Upper lobe of right lung (tissue), 1 donor: ENCODE measurements at regions not wholly inside any gene's neighbourhood (a gene's known extent, or its start where the extent isn't known, plus 50 kb on each side); places are given as distances from the start of the nearest gene placed in this dataset.

ENCODE experiments used
- ATAC-seq: fragments of 200-7000 bp; cut with Tn5 transposase; one replicate; pipeline ENCODE4 v1.9.1; 2020; ENCODE audit warnings: mild to moderate bottlenecking, moderate library complexity
- DNase-seq: peaks from one replicate; pipeline ENCODE4 v3.0.0-alpha.2; 2020
- H3K27ac ChIP-seq: fragments of 200-600 bp; one replicate; pipeline ENCODE4 v1.8.0; 2022
- H3K27me3 ChIP-seq: fragments of 200-600 bp; one replicate; pipeline ENCODE4 v1.8.0; 2022; ENCODE audit warnings: mild to moderate bottlenecking
- H3K36me3 ChIP-seq: fragments of 200-600 bp; one replicate; pipeline ENCODE4 v1.8.0; 2022
- H3K4me1 ChIP-seq: fragments of 200-600 bp; one replicate; pipeline ENCODE4 v1.8.0; 2022
- H3K4me3 ChIP-seq: fragments of 200-600 bp; one replicate; pipeline ENCODE4 v1.8.0; 2022; ENCODE audit warnings: mild to moderate bottlenecking
- H3K9me3 ChIP-seq: fragments of 200-600 bp; one replicate; pipeline ENCODE4 v1.8.0; 2022
- CTCF ChIP-seq: fragments of 200-600 bp; IDR thresholded peaks from one replicate; pipeline ENCODE4 v1.8.0; 2022; ENCODE audit warnings: antibody characterized with exemption
- intact Hi-C: fragments of 100-400 bp; cut with DNase I; formaldehyde crosslinking; loops from one replicate; pipeline ENCODE4 v1.11.0; 2022
- donor health status: DM: no; HTN: yes; CAD: no; lungs with severe emphysema.

GRCh38 chr15:49715701-49716100 is 94.9 kb downstream of the DTWD1 start:
- no peak for TF ChIP-seq CTCF
- Histone ChIP-seq H3K36me3 (no peaks in the 10 kb centered on the region), H3K4me1 (no peaks in the 10 kb centered on the region), H3K4me3 (no peak overlapping the region), H3K27ac (no peak overlapping the region), H3K9me3 (no peaks in the 10 kb centered on the region), H3K27me3 (no peaks in the 10 kb centered on the region)
- ATAC-seq: no peak
- DNase-seq: no peak
- intact Hi-C loops: no loop called here

GRCh38 chr15:49718234-49718633 is 97.4 kb downstream of the DTWD1 start:
- ATAC-seq (no peak), DNase-seq (no peak)
- intact Hi-C loops: no loop called here
- no peaks in the 10 kb centered on the region for H3K9me3 ChIP-seq
- no peak for TF ChIP-seq CTCF
- no peaks in the 10 kb centered on the region for H3K27me3 ChIP-seq
- peak overlapping the region; percentile 38 for H3K27ac ChIP-seq
- H3K36me3 ChIP-seq: no peaks in the 10 kb centered on the region
- no peak overlapping the region for H3K4me3 ChIP-seq
- no peaks in the 10 kb centered on the region for H3K4me1 ChIP-seq

GRCh38 chr15:49718846-49719245 is 98.0 kb downstream of the DTWD1 start:
- DNase-seq (no peak), ATAC-seq (peak; percentile 31)
- H3K27me3 ChIP-seq: no peaks in the 10 kb centered on the region
- H3K36me3 ChIP-seq: no peaks in the 10 kb centered on the region
- TF ChIP-seq CTCF: no peak
- intact Hi-C loops: no loop called here
- no peaks in the 10 kb centered on the region for H3K4me1 ChIP-seq
- H3K27ac ChIP-seq: peak overlapping the region; percentile 3
- no peak overlapping the region for H3K4me3 ChIP-seq
- no peaks in the 10 kb centered on the region for H3K9me3 ChIP-seq

GRCh38 chr15:49720261-49720660 is 99.4 kb downstream of the DTWD1 start:
- DNase-seq (no peak), ATAC-seq (no peak)
- H3K4me3 ChIP-seq: no peak overlapping the region
- no peaks in the 10 kb centered on the region for H3K9me3 ChIP-seq
- no peaks in the 10 kb centered on the region for H3K27me3 ChIP-seq
- no peak for TF ChIP-seq CTCF
- H3K36me3 ChIP-seq: no peaks in the 10 kb centered on the region
- intact Hi-C loops: no loop called here
- H3K4me1 ChIP-seq: no peaks in the 10 kb centered on the region
- no peak overlapping the region for H3K27ac ChIP-seq

GRCh38 chr15:49721091-49721490 is 100.2 kb downstream of the DTWD1 start:
- Histone ChIP-seq H3K4me1 (no peaks in the 10 kb centered on the region), H3K27me3 (no peaks in the 10 kb centered on the region), H3K9me3 (no peaks in the 10 kb centered on the region), H3K4me3 (no peak overlapping the region), H3K36me3 (no peaks in the 10 kb centered on the region), H3K27ac (no peak overlapping the region)
- DNase-seq (no peak), ATAC-seq (no peak)
- TF ChIP-seq CTCF: no peak
- intact Hi-C loops: no loop called here

GRCh38 chr15:49721621-49722020 is 100.8 kb downstream of the DTWD1 start:
- no peak for TF ChIP-seq CTCF
- peak; percentile 27 for ATAC-seq
- intact Hi-C loops: no loop called here
- Histone ChIP-seq H3K9me3 (no peaks in the 10 kb centered on the region), H3K4me1 (no peaks in the 10 kb centered on the region), H3K27ac (no peak overlapping the region), H3K36me3 (no peaks in the 10 kb centered on the region), H3K27me3 (no peaks in the 10 kb centered on the region), H3K4me3 (no peak overlapping the region)
- DNase-seq: no peak
